KOPT-K1 (cell line): ENCODE measurements at regions not wholly inside any gene's neighbourhood (a gene's known extent, or its start where the extent isn't known, plus 50 kb on each side); places are given as distances from the start of the nearest gene placed in this dataset.
"Not testable (repeated sequence)": the region's sequence is repeated elsewhere in the genome, so short reads cannot be mapped to it uniquely, and the experiment has no call there.

Source experiments
- H3K27ac ChIP-seq: fragments of 200-600 bp; sonication (generic); 2 replicates; pipeline ENCODE4 v1.5.1; 2016; ENCODE audit warnings: antibody characterized with exemption, mild to moderate bottlenecking, low read depth, low read length; ENCODE audit not compliant: poor library complexity, severe bottlenecking
- H3K36me3 ChIP-seq: fragments of 200-600 bp; sonication (generic); 2 replicates; pipeline ENCODE4 v1.5.1; 2017; ENCODE audit warnings: antibody characterized with exemption, mild to moderate bottlenecking, low read length, moderate library complexity; ENCODE audit not compliant: insufficient read depth
- H3K9me3 ChIP-seq: fragments of 200-600 bp; sonication (generic); 2 replicates; pipeline ENCODE4 v1.5.1; 2017; ENCODE audit warnings: antibody characterized with exemption, low read length, mild to moderate bottlenecking; ENCODE audit not compliant: insufficient read depth, poor library complexity, severe bottlenecking

- no peaks in the 10 kb centered on the region for H3K36me3 ChIP-seq
- H3K9me3 ChIP-seq = no peaks in the 10 kb centered on the region
- H3K27ac ChIP-seq = no peak overlapping the region
These were observed 480.0 kb downstream of the TMEM38B start for GRCh38 chr9:106174346-106174745.

DNA sequence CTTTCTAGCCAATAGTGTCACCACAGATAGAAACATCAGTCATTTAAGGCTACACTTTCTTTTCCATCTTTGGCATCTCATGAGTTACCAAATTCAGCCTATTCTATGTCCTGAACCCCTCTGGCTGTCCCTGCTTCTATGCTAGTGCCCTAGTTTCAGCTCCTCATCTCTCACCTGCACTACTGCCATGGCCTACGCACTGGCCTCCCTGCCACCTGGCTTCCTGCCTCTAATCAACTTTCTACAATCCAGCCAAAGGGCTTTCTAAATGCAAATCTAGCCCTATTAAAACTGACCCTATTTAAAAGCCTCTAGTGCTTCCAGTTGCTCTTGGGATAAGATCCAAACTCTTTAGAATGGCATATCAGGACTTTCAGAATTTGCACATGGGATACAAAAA lies 482.9 kb downstream of the TMEM38B start:
- H3K9me3 ChIP-seq = no peaks in the 10 kb centered on the region
- H3K36me3 ChIP-seq = no peaks in the 10 kb centered on the region
- no peak overlapping the region for H3K27ac ChIP-seq

DNA sequence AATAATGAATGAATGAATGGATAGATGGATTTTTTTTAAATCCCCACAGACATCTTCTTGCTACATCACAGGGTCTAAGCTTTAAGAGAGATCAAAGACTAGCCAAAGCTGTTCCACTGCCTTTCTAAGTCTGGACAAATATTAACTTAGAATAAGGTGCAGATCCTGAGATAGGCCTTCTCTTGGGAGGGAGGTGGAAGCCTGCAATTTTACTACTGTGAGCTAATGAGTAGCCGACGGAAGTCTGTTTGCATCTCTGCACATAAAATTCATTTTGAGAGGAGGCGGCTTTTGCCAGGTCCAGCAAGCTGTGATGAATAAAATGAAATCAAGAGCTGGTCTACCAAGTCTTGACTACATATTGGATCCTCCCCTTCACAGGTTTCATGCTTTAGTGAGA lies 484.9 kb downstream of the TMEM38B start:
- no peak overlapping the region for H3K27ac ChIP-seq
- H3K36me3 ChIP-seq = no peaks in the 10 kb centered on the region

GRCh38 chr9:106203815-106204516 lies 509.6 kb downstream of the TMEM38B start:
- H3K27ac ChIP-seq, H3K9me3 ChIP-seq, H3K36me3 ChIP-seq: not testable (repeated sequence)

More for the DNA sequence above, 484.9 kb downstream of the TMEM38B start:
- no peaks in the 10 kb centered on the region for H3K9me3 ChIP-seq

DNA sequence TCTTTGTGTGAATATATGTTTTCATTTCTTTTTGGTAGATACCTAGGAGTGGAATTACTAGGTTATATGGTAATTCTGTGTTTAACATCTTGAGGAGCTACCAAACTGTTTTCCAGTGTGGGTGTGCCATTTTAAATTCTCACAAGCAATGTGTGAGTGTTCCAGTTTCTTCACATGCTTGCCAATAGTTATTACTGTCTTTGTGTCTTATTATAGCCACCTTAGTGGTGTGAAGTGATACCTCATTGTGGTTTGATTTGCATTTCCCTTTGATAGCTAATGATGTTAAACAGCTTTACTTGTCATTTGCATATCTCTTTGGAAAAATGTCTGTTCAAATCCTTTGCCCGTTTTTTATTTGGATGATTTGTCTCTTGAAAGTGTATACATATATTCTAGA lies 513.0 kb downstream of the TMEM38B start:
- H3K9me3 ChIP-seq = no peaks in the 10 kb centered on the region

GRCh38 chr9:106218427-106218826 lies 524.1 kb downstream of the TMEM38B start:
- Histone ChIP-seq H3K27ac (no peak overlapping the region), H3K9me3 (no peaks in the 10 kb centered on the region), H3K36me3 (no peaks in the 10 kb centered on the region)

More for the DNA sequence above, 513.0 kb downstream of the TMEM38B start:
- H3K27ac ChIP-seq = no peak overlapping the region
- no peaks in the 10 kb centered on the region for H3K36me3 ChIP-seq

GRCh38 chr9:106218854-106219253 lies 524.5 kb downstream of the TMEM38B start:
- Histone ChIP-seq H3K27ac (no peak overlapping the region), H3K36me3 (no peaks in the 10 kb centered on the region), H3K9me3 (no peaks in the 10 kb centered on the region)

DNA sequence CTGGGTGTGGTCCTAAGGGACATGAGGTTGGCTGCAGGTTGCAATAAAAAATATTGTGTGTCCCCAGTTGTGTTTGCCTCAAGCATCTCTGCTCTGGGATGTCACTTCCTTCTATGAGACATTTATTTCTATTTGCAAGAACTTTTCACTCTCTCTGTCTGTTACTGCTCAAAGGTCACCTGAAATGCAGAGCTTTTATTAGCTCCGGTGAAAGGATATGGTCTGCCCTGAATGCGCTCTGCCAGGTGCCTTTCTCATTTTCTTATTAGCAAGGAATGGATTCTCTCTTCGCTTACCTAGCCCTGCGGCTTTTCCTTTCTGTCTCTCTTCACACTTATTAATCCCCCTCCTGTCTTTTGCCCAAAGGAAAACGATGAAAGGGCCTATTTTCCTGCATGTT lies 526.1 kb downstream of the TMEM38B start:
- Histone ChIP-seq H3K27ac (no peak overlapping the region), H3K36me3 (no peaks in the 10 kb centered on the region), H3K9me3 (no peaks in the 10 kb centered on the region)

- no peak overlapping the region for H3K27ac ChIP-seq
These were observed 534.5 kb downstream of the TMEM38B start for GRCh38 chr9:106228861-106229260.

GRCh38 chr9:106233116-106233515 lies 538.8 kb downstream of the TMEM38B start:
- no peak overlapping the region for H3K27ac ChIP-seq
- H3K9me3 ChIP-seq = no peaks in the 10 kb centered on the region
- H3K36me3 ChIP-seq = no peaks in the 10 kb centered on the region

More at GRCh38 chr9:106228861-106229260, 534.5 kb downstream of the TMEM38B start:
- H3K9me3 ChIP-seq = no peaks in the 10 kb centered on the region
- H3K36me3 ChIP-seq = no peaks in the 10 kb centered on the region

DNA sequence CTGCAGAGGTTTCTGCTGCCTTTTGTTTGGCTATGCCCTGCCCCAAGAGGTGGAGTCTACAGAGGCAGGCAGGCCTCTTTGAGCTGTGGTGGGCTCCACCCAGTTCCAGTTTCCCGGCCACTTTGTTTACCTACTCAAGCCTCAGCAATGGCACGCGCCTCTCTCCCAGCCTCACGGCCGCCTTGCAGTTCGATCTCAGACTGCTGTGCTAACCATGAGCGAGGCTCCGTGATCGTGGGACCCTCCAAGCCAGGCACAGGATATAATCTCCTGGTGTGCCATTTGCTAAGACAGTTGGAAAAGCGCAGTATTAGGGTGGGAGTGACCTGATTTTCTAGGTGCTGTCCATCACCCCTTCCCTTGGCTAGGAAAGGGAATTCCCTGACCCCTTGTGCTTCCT lies 566.6 kb downstream of the TMEM38B start:
- not testable (repeated sequence) for H3K36me3 ChIP-seq, H3K27ac ChIP-seq, H3K9me3 ChIP-seq

DNA sequence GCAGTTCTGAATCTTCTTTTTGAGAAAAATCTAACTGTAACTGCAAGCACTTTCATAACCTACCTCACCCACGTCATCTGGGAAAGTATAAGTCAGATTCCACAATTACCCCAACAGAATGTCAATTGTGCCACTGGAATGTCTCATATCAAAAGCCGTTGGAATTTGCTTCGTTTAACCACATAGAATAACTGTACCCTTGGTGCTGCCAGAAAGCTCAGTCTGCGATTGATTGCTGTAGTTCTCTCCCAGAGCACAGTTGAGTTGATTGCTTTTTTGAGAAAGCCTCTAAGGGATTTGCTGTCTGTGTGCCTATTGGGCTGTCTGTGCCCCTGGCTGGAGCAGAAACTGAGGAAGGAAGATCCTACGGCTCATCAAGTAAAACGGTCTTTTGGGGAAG lies 583.6 kb downstream of the TMEM38B start:
- no peaks in the 10 kb centered on the region for H3K36me3 ChIP-seq
- H3K27ac ChIP-seq = no peak overlapping the region
- no peaks in the 10 kb centered on the region for H3K9me3 ChIP-seq

- Histone ChIP-seq H3K36me3 (no peaks in the 10 kb centered on the region), H3K27ac (no peak overlapping the region), H3K9me3 (no peaks in the 10 kb centered on the region)
These were observed 579.2 kb upstream of the ZNF462 start for GRCh38 chr9:106283769-106284168.

GRCh38 chr9:106284296-106284695 lies 578.7 kb upstream of the ZNF462 start:
- no peaks in the 10 kb centered on the region for H3K36me3 ChIP-seq
- no peak overlapping the region for H3K27ac ChIP-seq
- no peaks in the 10 kb centered on the region for H3K9me3 ChIP-seq

- Histone ChIP-seq H3K36me3 (no peaks in the 10 kb centered on the region), H3K27ac (no peak overlapping the region), H3K9me3 (no peaks in the 10 kb centered on the region)
These were observed 576.7 kb upstream of the ZNF462 start for GRCh38 chr9:106286249-106286648.

DNA sequence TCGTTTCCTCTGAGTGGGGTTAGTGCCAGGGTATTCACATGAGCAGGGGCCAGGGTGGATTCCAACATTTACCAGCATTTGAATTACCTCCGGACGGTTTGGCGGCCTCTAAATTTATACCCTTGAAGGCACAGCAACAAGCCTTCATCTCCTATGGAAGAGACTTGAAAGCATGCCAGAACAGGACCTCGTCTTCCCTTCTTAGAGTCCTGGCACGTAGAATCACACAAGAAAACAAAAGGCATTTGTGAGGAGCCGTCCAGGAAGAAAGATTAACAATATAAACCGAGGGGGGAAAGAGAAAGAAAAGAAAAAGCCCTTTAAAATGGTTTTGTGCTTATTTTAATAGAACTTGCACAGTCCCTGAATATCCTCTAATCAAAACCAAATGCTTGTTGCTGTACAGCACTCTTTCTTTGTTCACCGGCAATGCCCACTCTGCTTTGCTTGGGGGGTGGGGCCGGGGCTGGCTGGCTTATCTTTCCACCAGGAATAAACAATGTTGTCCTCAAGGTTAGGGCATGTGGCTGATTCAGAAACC lies 575.8 kb upstream of the ZNF462 start:
- H3K36me3 ChIP-seq = no peaks in the 10 kb centered on the region
- no peaks in the 10 kb centered on the region for H3K9me3 ChIP-seq
- H3K27ac ChIP-seq = no peak overlapping the region
